ENCODE measurements at regions not wholly inside any gene's neighbourhood (a gene's known extent, or its start where the extent isn't known, plus 50 kb on each side); places are given as distances from the start of the nearest gene placed in this dataset.
A peak's percentile ranks its signal among the peaks of the same experiment; 100 is the strongest.
"Not testable (repeated sequence)": the region's sequence is repeated elsewhere in the genome, so short reads cannot be mapped to it uniquely, and the experiment has no call there.

GRCh38 chr2:87237570-87238336, 216.1 kb upstream of the PLGLB1 start:
- DNase-seq (ENCODE audit: low read depth in 2 of 2); H3K4me3 ChIP-seq (replicated peaks in 1 of 2; ENCODE audit: low read depth in 2 of 2, low read length in 2 of 2): not testable (repeated sequence)

DNA sequence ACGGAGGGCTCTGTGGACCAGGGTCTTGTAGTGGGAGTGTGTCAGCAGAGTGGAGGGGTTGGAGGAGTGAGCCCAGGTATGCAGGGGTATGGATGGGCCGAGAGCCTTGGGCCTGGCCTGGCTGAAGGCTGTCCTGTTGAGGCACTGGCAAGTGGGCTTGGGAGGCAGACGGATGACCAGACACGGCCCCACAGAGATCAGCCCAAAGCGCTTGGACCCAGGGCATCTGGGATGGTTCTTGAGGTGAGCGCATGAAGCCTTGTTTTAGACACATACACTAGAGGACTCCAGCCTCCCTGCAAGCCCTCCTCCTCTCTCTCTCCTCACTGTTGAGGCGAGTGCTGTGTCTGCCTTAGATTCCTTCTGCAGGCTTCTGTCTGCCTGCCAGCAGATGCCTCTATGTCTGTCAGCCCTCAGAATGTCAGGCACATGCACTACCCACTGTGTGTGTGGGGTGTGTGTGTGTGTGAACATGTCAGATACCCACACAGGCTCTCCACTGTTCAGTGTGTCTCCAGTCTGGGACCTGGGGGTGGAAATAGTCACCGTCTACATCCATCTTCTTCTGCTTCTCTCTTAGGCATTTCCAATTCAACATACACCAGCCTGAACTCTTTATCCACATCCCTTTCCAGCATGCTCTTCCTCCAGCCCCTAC, 218.0 kb upstream of the PLGLB1 start:
- H3K4me3 ChIP-seq (replicated peaks in 1 of 2; ENCODE audit: low read depth in 2 of 2, low read length in 2 of 2), result not testable (repeated sequence)
- peak in 1 of 2 donors; percentile 11 for DNase-seq (ENCODE audit: low read depth in 2 of 2)

GRCh38 chr2:87246066-87246717, 224.5 kb upstream of the PLGLB1 start:
- not testable (repeated sequence) for DNase-seq (ENCODE audit: low read depth in 2 of 2); H3K4me3 ChIP-seq (replicated peaks in 1 of 2; ENCODE audit: low read depth in 2 of 2, low read length in 2 of 2)

DNA sequence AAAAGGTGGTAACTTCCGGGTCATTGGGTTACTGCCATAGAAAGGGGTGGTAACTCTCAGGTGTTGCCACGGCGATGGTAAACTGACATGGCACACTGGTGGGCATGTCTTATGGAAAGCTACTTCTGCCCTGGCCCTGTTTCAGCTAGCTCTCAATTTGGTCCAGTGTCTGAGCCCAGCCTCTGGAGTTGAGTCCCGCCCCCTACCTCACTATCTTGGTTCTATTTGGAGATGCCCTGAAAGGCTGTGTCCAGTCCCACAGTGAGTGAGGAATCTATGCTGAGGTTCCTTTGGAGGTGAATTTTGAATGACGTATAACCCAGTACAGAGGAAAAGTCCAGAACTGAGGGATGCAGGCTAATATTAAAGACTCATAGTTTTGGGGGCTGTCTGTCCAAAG, 230.4 kb upstream of the PLGLB1 start:
- not testable (repeated sequence) for DNase-seq (ENCODE audit: low read depth in 2 of 2)

GRCh38 chr2:87254562-87254961, 232.9 kb upstream of the PLGLB1 start:
- H3K4me3 ChIP-seq (replicated peaks in 1 of 2; ENCODE audit: low read depth in 2 of 2, low read length in 2 of 2); DNase-seq (ENCODE audit: low read depth in 2 of 2): not testable (repeated sequence)

More for the DNA sequence above, 230.4 kb upstream of the PLGLB1 start:
- H3K4me3 ChIP-seq (replicated peaks in 1 of 2; ENCODE audit: low read depth in 2 of 2, low read length in 2 of 2), result not testable (repeated sequence)

GRCh38 chr2:87255410-87255809, 233.8 kb upstream of the PLGLB1 start:
- not testable (repeated sequence) for DNase-seq (ENCODE audit: low read depth in 2 of 2); H3K4me3 ChIP-seq (replicated peaks in 1 of 2; ENCODE audit: low read depth in 2 of 2, low read length in 2 of 2)

DNA sequence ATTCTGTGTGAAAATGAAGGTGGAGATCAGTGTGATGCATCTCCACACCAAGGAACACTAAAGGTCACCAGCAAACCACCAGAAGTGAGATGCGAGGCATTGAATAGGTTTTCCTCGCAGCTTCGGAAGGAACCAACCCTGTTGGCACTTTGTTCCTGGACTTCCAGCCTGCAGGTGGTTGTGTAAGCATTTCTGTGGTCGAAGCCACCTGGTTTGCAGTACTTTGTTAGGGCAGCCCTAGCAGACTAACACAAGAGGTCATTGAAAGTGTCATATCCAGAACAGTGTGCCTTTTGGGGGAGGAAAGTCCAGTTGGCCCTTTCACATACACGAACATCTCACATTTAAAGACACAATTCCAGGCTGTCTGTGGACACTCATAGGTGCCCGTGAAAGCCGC, 237.2 kb upstream of the PLGLB1 start:
- not testable (repeated sequence) for H3K4me3 ChIP-seq (replicated peaks in 1 of 2; ENCODE audit: low read depth in 2 of 2, low read length in 2 of 2); DNase-seq (ENCODE audit: low read depth in 2 of 2)

DNA sequence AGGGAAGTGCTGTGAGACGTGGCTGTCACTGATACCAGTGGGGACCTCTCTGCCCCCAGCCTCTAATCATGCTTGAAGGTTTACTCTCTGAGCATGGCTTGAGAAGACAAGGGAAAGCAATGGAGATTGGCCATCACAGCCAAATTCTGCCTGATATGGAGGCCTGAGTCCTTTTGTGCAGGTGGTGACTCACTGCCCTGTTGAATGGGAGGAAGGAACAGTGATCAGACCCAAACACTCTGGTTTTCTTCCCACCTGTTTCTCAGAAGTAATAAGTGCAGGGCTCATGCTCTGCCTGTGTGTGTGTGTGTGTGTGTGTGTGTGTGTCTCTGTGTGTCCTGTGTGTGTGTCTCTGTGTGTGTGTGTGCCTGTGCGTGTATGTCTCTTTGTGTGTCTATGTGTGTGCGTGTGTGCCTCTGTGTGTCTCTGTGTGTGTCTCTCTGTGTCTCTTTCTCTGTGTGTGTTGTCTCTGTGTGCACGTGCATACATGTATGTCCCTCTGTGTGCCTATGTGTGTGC, 240.6 kb upstream of the PLGLB1 start:
- H3K4me3 ChIP-seq (replicated peaks in 1 of 2; ENCODE audit: low read depth in 2 of 2, low read length in 2 of 2), result not testable (repeated sequence)
- peak in 1 of 2 donors; percentile 5 for DNase-seq (ENCODE audit: low read depth in 2 of 2)

DNA sequence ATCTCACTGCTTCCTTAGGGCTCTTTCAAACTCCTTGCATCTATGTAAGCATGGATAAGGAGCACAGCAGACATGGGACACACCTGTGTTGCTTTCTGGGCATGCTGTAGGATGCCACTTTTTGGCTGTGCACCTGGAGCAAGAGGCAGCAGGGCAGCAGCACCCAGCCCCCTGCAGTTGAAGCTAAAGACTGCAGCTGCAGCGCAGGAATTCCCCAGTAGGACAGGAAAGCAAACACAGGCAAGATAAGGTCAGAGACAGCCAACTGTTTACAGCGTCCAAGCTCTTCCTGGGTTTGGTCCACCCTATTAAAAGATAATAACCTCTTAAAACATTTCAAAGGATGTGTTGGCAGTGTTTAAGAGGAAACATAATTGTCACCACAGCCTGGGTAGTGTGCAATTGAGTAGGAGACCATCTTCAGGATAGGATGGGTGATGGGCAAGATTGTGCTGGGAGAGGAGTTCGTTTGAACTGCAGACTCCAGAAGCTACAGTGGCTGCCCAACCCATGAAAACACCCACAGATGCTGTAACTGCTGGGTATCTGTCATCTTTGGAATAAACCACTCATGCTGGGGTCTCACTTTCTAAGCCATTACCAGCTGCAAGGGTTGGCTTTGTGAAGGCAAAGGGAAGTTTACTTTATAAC, 242.3 kb upstream of the PLGLB1 start:
- H3K4me3 ChIP-seq (replicated peaks in 1 of 2; ENCODE audit: low read depth in 2 of 2, low read length in 2 of 2); DNase-seq (ENCODE audit: low read depth in 2 of 2): not testable (repeated sequence)

- H3K4me3 ChIP-seq (replicated peaks in 1 of 2; ENCODE audit: low read depth in 2 of 2, low read length in 2 of 2); DNase-seq (ENCODE audit: low read depth in 2 of 2): not testable (repeated sequence)
Observed at GRCh38 chr2:87275192-87275591, 253.5 kb upstream of the PLGLB1 start.

DNA sequence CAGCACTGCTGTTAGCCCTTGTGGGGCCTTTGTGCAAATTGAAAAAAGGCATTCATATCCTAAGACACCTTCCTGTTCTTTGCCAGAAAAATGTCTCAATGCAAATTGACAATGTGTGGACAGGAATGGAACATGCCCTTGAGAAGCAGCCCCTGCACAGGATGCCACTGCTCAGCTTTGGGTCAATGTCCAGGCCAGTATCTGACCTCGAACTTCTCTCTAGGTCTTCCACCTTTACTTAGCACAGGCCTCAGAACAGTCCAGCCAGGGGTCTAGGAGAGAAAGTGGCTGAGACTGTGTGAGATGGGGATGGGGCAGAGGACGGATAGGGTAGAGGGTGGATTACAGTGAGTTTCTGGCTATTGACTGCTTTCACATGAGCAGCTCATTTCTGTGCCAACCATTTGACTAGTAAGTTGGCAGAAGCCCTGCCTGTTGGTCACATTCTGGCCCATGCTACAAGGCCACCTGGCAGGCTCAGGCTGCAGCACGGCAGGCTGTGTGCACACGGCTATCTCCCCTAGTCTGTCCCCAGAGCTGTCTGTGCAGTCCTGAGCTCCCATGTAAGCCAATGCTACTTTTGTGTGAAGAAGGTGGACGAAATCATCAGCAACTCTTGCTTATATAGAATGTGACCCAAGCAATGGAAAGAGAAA, 254.5 kb upstream of the PLGLB1 start:
- not testable (repeated sequence) for DNase-seq (ENCODE audit: low read depth in 2 of 2); H3K4me3 ChIP-seq (replicated peaks in 1 of 2; ENCODE audit: low read depth in 2 of 2, low read length in 2 of 2)

DNA sequence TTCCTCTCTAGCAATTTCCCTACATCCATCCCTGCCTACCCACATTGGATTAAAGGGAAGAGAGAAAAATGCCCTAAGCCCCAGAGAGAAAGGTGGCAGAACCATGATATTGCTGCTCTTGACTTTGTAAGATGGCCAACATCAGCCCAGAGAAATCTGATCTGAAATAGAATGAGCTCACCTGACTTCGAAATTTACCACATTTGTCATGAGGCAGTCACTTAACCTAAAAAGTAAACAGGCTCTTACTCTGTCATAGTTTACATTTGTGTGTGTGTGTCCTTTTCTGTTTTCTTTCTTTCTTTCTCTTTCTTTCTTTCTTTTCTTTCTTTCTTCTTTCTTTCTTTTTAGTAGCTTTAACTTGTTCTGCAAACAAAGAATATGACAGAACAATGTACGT, 255.0 kb upstream of the PLGLB1 start:
- H3K4me3 ChIP-seq (replicated peaks in 1 of 2; ENCODE audit: low read depth in 2 of 2, low read length in 2 of 2); DNase-seq (ENCODE audit: low read depth in 2 of 2): not testable (repeated sequence)

- not testable (repeated sequence) for H3K4me3 ChIP-seq (replicated peaks in 1 of 2; ENCODE audit: low read depth in 2 of 2, low read length in 2 of 2); DNase-seq (ENCODE audit: low read depth in 2 of 2)
Observed at GRCh38 chr2:87277734-87278133, 256.1 kb upstream of the PLGLB1 start.

DNA sequence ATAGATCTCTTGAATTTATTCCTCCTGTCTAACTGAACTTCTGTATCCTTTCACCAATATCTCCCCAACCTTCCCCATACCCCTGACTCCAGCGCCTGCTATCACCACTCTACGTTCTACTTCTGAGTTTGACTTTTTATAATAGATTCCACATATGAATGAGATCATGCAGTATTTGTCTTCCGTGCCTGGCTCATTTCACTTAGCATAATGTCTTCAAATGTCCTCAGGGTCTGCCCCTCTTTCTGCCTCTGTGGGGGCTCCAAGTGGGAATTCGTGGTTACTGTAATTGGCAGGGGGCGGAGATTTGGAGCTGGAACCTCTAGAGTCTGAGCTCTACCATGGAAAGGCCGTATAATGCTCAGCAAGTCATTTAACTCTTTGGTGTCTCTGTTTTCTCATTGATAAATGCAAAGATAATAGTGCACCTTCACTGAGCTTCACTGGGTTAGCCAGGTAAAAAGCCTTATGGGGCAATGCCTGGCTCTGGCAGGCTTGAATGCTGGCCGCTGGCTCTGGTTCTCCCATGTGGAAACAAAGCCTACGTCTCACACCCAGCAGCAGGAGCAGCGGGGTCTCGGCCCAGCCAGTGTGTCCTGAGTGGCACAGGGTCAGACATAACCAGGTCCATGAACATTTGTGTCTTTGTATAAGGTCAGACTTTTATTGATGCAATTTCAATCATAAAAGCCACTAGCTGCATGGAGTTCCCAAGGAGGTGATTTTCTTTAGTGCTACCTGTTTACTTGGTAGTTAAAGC, 259.1 kb upstream of the PLGLB1 start:
- H3K4me3 ChIP-seq (replicated peaks in 1 of 2; ENCODE audit: low read depth in 2 of 2, low read length in 2 of 2); DNase-seq (ENCODE audit: low read depth in 2 of 2): not testable (repeated sequence)

GRCh38 chr2:87283735-87284470, 262.3 kb upstream of the PLGLB1 start:
- H3K4me3 ChIP-seq (replicated peaks in 1 of 2; ENCODE audit: low read depth in 2 of 2, low read length in 2 of 2); DNase-seq (ENCODE audit: low read depth in 2 of 2): not testable (repeated sequence)

DNA sequence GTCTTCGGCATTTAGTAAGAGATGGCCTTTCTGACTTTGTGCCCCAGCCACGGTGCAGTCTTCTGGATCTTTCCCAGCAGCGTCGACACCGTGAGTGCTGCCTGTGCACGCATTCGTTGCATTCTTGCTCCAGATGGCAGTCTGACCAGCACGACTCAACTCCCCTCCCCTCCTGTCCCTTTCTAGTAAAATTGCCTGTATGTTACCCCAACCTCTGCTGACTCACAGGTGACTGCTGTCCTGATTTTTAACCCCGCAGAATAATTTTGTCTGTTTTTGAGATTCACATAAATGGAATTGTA, 262.8 kb upstream of the PLGLB1 start:
- H3K4me3 ChIP-seq (replicated peaks in 1 of 2; ENCODE audit: low read depth in 2 of 2, low read length in 2 of 2); DNase-seq (ENCODE audit: low read depth in 2 of 2): not testable (repeated sequence)

GRCh38 chr2:87285139-87285538, 263.5 kb upstream of the PLGLB1 start:
- not testable (repeated sequence) for DNase-seq (ENCODE audit: low read depth in 2 of 2); H3K4me3 ChIP-seq (replicated peaks in 1 of 2; ENCODE audit: low read depth in 2 of 2, low read length in 2 of 2)
